H1 (cell line): ENCODE measurements at regions not wholly inside any gene's neighbourhood (a gene's known extent, or its start where the extent isn't known, plus 50 kb on each side); places are given as distances from the start of the nearest gene placed in this dataset.

Source experiments
- ASH2L ChIP-seq: fragments of 200-600, 300-600 bp; sonication (generic); IDR thresholded peaks from one replicate; pipeline ENCODE4 v1.7.1; 2017; ENCODE audit warnings: low read length
- CEBPB ChIP-seq: IDR thresholded peaks from 2 replicates; pipeline ENCODE4 v1.6.1; 2012; ENCODE audit warnings: low read depth, low read length
- FOSL1 ChIP-seq: IDR thresholded peaks from 2 replicates; pipeline ENCODE4 v1.6.1; 2011; ENCODE audit warnings: mild to moderate bottlenecking, low read depth, low read length, moderate library complexity; ENCODE audit not compliant: insufficient read depth
- KDM1A ChIP-seq: fragments of 200-600, 300-600 bp; sonication (generic); IDR thresholded peaks from 2 replicates; pipeline ENCODE4 v1.7.1; 2016; ENCODE audit warnings: mild to moderate bottlenecking, low read length, borderline replicate concordance
- RFX5 ChIP-seq: IDR thresholded peaks from 2 replicates; pipeline ENCODE4 v1.6.1; 2011; ENCODE audit warnings: low read depth, low read length, improper control_type of control experiment, borderline replicate concordance
- RXRA ChIP-seq: IDR thresholded peaks from 2 replicates; pipeline ENCODE4 v1.6.1; 2011; ENCODE audit warnings: low read depth, mild to moderate bottlenecking, low read length, moderate library complexity; ENCODE audit not compliant: insufficient read depth
- TAF1 ChIP-seq: IDR thresholded peaks from 2 replicates; pipeline ENCODE4 v1.6.1; 2011; ENCODE audit warnings: mild to moderate bottlenecking, low read depth, low read length
- TEAD4 ChIP-seq: IDR thresholded peaks from 2 replicates; pipeline ENCODE4 v1.6.1; 2012; ENCODE audit warnings: low read depth, low read length, inconsistent platforms, mixed read lengths
- TF ChIP-seq, protein P1 (sequence below): IDR thresholded peaks from 2 replicates; pipeline ENCODE4 v1.6.1; 2011; ENCODE audit warnings: low read length, improper control_type of control experiment

DNA sequence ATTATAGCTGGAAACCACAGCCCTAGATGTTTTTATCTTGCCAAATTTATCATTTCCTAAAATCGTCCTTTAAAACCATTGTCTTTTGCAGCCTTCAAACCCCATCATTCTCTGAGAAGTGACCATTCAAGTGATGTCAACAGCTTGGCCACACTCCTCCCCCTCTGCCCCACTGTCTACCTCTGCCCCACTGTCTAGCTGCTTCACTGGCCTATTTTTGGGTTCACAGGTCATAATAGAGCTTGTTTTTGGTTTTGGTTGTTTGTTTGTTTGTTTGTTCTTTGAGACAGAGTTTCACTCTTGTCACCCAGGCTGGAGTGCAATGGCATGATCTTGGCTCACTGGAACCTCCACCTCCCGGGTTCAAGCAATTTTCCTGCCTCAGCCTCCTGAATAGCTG is 93.2 kb upstream of the IL12A start (continued):
- no peak for TF ChIP-seq TAF1
- TF ChIP-seq RFX5: no peak
- TF ChIP-seq, protein P1, sequence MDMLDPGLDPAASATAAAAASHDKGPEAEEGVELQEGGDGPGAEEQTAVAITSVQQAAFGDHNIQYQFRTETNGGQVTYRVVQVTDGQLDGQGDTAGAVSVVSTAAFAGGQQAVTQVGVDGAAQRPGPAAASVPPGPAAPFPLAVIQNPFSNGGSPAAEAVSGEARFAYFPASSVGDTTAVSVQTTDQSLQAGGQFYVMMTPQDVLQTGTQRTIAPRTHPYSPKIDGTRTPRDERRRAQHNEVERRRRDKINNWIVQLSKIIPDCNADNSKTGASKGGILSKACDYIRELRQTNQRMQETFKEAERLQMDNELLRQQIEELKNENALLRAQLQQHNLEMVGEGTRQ: no peak
- TF ChIP-seq TEAD4: no peak
- no peak for TF ChIP-seq FOSL1
- no peak for TF ChIP-seq ASH2L
- no peak for TF ChIP-seq CEBPB
- TF ChIP-seq RXRA: no peak
- TF ChIP-seq KDM1A: no peak
